ENCODE measurements at regions not wholly inside any gene's neighbourhood (a gene's known extent, or its start where the extent isn't known, plus 50 kb on each side); places are given as distances from the start of the nearest gene placed in this dataset.

DNA sequence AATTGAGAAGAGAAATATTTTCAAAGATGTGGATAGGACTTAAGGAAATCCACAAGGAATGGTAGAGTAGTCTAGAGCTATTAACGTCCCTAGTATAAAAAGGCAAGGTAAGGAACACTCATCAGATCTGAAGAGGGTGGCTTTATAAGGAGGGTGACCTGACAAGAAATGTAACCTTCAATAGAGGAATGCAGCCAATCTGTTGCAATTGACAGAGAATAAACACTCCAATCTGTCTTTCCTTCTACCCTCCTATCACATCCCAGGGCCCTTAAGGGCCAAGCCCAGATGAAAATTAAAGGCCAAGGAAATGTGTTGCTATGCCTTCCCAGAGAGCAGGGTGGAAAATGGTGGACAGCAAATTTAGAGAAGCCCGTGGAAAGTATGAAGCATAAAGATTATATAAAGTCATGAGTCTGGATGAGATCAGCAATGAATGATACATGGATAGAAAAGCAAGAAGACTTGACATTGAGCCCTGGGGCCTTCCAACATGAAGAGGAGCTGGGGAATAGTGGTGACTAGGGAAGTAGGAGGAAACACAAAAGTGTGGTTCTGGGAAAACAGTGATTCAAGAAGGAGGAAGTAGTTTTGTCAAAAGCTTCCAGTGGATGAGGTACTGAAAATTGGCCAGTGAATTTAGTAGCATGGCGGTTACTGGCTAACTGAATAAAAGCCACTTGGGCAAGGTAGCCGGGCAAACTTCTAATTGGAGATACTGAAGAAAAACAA is 270.6 kb upstream of the TANK start:
- Histone ChIP-seq H3K4me1 (ENCODE audit: insufficient read depth, low read length) (no peaks in the 10 kb centered on the region), H3K27me3 (ENCODE audit: insufficient read depth, low read length) (no peaks in the 10 kb centered on the region), H3K9me3 (ENCODE audit: low read depth, low read length) (no peaks in the 10 kb centered on the region), H3K4me3 (ENCODE audit: low read length) (no peak overlapping the region)

DNA sequence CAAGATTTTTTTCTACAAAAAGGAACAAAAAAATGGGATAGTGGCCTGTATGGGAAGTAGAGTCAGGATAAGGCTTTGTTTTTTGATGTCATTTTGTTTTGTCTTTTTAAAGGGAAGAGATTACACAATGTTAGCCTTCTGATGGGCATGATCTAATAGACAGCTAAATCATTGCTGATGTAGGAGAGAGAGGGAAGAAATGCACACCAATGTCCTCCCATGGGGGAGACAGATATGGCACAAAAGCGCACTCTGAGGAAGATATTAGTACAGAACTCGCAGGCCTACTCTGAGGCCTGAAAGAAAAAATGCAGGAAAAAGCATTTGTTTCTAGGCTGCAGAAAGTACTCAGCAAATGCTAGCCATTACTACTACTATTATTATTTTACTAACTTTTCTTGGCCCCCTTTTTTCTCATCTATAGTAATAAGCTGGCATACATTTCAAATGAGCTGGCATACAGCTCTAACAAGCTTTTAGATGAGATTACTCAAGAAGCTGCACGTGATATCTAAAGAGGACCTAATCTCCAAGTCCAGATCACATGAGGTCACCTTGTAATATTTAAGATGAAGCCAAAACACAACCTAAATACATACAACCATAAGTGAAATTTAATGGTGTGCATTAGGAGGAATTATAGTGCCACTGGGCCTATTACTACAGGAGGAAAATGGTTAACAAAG is 269.4 kb upstream of the TANK start:
- Histone ChIP-seq H3K4me3 (ENCODE audit: low read length) (no peak overlapping the region), H3K4me1 (ENCODE audit: insufficient read depth, low read length) (no peaks in the 10 kb centered on the region), H3K9me3 (ENCODE audit: low read depth, low read length) (no peaks in the 10 kb centered on the region), H3K27me3 (ENCODE audit: insufficient read depth, low read length) (no peaks in the 10 kb centered on the region)

DNA sequence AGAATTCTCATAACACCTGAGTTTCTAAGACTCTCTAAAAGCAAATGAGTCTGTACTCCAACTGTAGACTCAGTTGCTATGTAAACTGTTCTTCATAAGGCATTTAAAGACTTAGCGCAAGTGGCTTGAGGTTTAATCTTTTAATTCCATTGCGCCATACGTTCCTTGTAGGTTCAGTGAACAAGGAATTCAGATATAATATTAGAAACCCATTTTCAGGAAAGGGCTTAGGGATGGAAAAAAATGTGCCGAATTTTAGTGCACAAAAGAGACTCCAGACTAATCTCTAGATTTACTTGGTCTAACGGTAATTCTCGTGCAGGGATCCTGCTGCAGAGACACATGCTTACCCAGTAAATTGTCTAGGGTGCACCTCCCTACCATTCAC is 268.9 kb upstream of the TANK start:
- no peaks in the 10 kb centered on the region for H3K9me3 ChIP-seq (ENCODE audit: low read depth, low read length)
- H3K4me3 ChIP-seq (ENCODE audit: low read length): no peak overlapping the region
- H3K4me1 ChIP-seq (ENCODE audit: insufficient read depth, low read length): no peaks in the 10 kb centered on the region
- no peaks in the 10 kb centered on the region for H3K27me3 ChIP-seq (ENCODE audit: insufficient read depth, low read length)

DNA sequence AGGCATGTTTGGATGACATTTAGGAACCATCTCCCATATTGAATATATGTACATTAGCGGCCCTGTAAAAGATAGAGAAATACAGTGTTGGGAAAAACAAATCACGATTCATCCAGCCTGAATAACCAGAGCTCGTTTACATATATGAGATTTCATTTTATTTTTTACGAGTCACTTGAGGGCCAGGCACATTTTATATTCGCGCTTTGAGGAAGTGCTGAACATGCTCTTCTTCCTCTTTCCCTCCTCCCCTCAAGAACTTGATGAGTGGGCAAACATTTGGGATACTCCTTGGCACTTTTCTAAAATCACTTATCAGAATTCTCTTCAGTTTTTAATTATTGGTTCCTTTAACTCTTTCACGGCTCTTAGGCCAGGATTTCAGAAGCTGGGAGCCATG is 268.0 kb upstream of the TANK start:
- Histone ChIP-seq H3K4me3 (ENCODE audit: low read length) (no peak overlapping the region), H3K9me3 (ENCODE audit: low read depth, low read length) (no peaks in the 10 kb centered on the region), H3K27me3 (ENCODE audit: insufficient read depth, low read length) (no peaks in the 10 kb centered on the region), H3K4me1 (ENCODE audit: insufficient read depth, low read length) (no peaks in the 10 kb centered on the region)

DNA sequence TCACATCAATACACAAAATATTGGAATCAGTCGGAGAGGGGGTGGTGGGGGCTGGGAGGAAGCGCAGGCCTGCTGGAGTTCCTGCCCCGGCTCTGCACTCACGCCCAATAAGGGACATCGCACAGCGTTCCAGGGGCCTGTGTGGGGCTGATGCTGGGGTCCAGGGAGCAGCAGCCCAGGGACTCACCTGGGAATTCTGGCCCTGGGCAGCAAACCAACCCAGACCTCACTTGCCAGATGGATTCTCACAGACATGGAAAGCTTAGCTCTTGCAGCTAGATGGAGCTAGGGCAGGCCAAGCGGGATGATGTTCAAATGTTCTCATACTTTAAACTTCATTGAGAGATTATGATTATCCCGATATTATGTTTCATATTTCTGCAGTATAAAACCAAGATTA is 266.6 kb upstream of the TANK start:
- H3K4me3 ChIP-seq (ENCODE audit: low read length): no peak overlapping the region
- no peaks in the 10 kb centered on the region for H3K9me3 ChIP-seq (ENCODE audit: low read depth, low read length)
- H3K27me3 ChIP-seq (ENCODE audit: insufficient read depth, low read length): no peaks in the 10 kb centered on the region
- no peaks in the 10 kb centered on the region for H3K4me1 ChIP-seq (ENCODE audit: insufficient read depth, low read length)

DNA sequence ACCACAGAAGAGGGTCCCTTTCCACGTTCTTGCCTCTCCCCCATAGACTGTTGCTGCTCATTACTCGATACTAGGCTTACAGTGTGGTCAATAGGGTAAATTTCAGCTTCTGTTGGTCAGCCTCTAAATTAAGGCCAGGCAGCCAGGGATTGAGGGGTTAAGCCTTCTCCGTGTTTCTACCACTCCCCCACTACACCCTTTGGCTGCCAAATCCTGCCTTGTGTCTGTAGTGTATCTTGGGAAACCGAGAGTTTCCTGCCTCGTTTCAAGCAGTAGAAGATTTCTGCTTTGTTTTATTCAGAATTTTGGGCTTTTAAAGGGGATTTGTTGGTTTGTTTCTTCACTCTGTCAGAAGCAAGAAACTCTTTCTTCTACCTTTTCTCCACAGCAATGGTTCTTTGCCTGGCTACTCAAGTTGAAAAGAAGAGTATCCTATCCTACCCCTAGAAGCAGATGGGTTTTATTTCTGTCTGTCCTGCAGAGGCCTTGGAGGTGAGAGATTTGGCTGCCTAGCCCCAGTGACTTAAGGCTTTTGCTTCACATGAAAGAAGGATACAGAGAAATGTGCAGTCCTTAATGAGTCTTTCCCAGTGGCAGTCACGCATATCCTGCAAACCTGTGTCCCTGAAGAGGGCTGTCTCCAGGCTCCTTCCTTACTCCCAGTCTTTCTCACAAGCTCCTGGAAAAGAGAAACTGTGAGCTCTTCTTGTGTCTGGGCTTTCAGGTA is 261.5 kb upstream of the TANK start:
- H3K9me3 ChIP-seq (ENCODE audit: low read depth, low read length): no peaks in the 10 kb centered on the region
- no peaks in the 10 kb centered on the region for H3K4me1 ChIP-seq (ENCODE audit: insufficient read depth, low read length)
- peaks cover 3% of the 10 kb centered on the region for H3K27me3 ChIP-seq (ENCODE audit: insufficient read depth, low read length)
- H3K4me3 ChIP-seq (ENCODE audit: low read length): no peak overlapping the region

DNA sequence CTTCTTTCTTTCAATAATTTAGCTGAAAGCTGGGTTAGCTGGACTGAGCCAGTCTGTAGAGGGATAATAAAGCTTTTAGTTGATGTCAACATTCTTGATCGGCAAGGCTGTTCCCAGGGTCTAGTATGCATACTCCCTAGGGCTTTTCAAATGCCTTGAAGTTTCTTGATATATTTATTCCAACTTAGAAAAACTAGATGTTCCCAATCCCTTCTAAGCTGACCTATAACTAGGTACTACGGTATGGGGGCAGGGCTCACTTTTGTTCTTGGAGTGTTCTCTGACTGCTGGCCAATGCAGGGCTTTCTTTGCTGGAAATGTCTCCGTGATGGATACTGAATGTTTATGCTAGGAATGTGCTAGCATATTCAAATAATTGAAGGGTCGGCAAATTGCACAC is 258.6 kb upstream of the TANK start:
- Histone ChIP-seq H3K4me3 (ENCODE audit: low read length) (no peak overlapping the region), H3K27me3 (ENCODE audit: insufficient read depth, low read length) (peaks cover 3% of the 10 kb centered on the region)

DNA sequence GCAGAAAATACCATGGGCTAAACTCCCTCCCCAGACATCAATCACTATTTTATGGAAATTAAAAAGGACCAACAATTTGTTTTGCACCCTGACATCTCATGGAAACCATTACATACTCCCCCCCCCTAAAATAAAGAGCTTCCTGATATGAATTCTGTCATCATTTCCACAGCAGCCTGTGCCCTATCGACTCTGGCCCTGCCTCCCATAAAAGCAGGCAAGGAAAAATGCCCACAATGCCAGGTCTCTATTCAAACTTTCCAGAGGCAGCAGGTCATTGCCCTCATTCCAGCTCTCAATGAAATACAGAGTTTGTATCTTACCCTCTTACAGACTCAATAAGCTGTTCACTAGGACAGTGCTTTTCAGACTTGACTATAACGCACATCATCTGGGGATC is 254.4 kb upstream of the TANK start:
- Histone ChIP-seq H3K9me3 (ENCODE audit: low read depth, low read length) (no peaks in the 10 kb centered on the region), H3K27me3 (ENCODE audit: insufficient read depth, low read length) (no peaks in the 10 kb centered on the region), H3K4me1 (ENCODE audit: insufficient read depth, low read length) (no peaks in the 10 kb centered on the region), H3K4me3 (ENCODE audit: low read length) (no peak overlapping the region)

More for the DNA sequence above, 258.6 kb upstream of the TANK start:
- no peaks in the 10 kb centered on the region for H3K4me1 ChIP-seq (ENCODE audit: insufficient read depth, low read length)
- no peaks in the 10 kb centered on the region for H3K9me3 ChIP-seq (ENCODE audit: low read depth, low read length)

DNA sequence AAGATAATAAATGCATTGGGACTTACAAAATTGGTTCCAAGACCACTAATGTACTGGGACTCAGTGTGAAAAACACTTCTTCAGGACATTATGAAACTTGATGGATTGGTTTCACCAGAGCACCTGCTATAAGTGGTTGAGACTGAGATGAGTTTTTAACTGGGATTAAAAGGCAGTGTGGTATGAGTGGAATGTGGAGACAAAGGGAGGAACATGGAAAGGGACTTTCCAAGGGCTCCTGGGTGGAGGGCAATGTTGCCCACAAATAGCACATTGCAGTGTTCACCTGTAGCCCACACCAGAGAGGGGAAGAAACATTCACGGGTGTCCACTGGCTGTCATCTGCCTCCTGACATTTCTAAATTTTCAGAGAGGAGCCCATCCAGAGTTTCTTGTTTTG is 253.3 kb upstream of the TANK start:
- H3K4me1 ChIP-seq (ENCODE audit: insufficient read depth, low read length): no peaks in the 10 kb centered on the region
- H3K4me3 ChIP-seq (ENCODE audit: low read length): no peak overlapping the region
- H3K27me3 ChIP-seq (ENCODE audit: insufficient read depth, low read length): no peaks in the 10 kb centered on the region
- H3K9me3 ChIP-seq (ENCODE audit: low read depth, low read length): no peaks in the 10 kb centered on the region

DNA sequence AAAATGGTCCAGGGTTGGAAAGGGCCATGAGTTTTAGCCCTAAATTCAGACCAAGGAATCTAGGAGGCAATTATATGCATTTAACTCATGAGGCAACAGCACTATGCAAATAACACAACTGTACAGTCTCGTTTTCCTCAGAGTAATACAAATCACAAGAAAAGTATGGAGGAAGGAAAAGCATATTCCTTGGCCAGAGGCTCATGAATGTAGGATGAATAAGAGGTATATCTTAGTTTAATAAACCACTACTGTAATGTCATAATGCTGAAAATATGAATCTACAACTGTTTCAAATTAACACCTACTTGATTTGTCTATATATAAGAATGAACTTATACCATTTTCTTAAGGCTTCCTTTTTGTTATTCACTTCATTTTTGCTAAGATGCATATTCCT is 252.5 kb upstream of the TANK start:
- H3K4me3 ChIP-seq (ENCODE audit: low read length): no peak overlapping the region
- H3K4me1 ChIP-seq (ENCODE audit: insufficient read depth, low read length): no peaks in the 10 kb centered on the region
- no peaks in the 10 kb centered on the region for H3K9me3 ChIP-seq (ENCODE audit: low read depth, low read length)

DNA sequence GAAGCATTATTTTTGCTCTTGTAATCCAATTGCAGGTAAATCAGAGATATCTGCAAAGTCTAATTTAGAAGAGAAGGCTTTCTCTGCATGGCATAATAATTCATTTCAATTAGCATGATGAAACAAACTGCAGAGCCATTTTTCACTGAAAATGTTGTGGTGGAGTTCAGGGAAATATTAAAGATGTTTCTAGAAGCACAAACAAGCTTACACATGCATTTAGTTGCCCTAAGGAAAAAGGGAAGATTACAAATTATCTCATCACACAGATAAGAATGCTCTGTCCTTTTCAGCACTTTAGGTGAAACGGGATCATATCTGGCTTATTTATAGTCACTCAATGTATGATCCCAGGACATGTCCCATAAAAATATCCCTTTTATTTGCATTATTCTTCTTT is 252.1 kb upstream of the TANK start:
- Histone ChIP-seq H3K27me3 (ENCODE audit: insufficient read depth, low read length) (no peaks in the 10 kb centered on the region), H3K9me3 (ENCODE audit: low read depth, low read length) (no peaks in the 10 kb centered on the region), H3K4me3 (ENCODE audit: low read length) (no peak overlapping the region), H3K4me1 (ENCODE audit: insufficient read depth, low read length) (no peaks in the 10 kb centered on the region)

More for the DNA sequence above, 252.5 kb upstream of the TANK start:
- no peaks in the 10 kb centered on the region for H3K27me3 ChIP-seq (ENCODE audit: insufficient read depth, low read length)

DNA sequence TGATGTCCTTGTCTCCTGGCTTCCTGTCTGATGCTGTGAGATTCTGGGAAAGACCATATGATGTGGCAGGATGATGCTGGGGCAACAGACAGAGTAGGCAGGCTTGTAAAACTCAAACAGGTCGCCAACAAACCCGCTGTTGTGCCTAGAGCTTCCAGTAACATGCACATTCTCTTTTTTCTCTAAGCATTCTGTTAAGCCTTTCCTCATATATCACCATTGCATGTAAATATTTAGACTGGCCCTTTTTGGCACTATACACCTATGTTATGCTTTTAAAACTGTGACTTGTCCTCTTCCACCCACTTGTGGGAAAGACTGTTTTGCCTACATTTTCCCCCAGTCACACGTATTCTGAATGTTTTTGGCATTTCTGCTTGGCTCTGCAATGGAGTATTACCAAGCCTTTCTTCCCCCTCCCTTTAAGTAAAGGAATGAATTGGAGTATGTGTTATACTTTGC is 250.4 kb upstream of the TANK start:
- Histone ChIP-seq H3K4me3 (ENCODE audit: low read length) (no peak overlapping the region), H3K27me3 (ENCODE audit: insufficient read depth, low read length) (no peaks in the 10 kb centered on the region), H3K9me3 (ENCODE audit: low read depth, low read length) (no peaks in the 10 kb centered on the region), H3K4me1 (ENCODE audit: insufficient read depth, low read length) (no peaks in the 10 kb centered on the region)

DNA sequence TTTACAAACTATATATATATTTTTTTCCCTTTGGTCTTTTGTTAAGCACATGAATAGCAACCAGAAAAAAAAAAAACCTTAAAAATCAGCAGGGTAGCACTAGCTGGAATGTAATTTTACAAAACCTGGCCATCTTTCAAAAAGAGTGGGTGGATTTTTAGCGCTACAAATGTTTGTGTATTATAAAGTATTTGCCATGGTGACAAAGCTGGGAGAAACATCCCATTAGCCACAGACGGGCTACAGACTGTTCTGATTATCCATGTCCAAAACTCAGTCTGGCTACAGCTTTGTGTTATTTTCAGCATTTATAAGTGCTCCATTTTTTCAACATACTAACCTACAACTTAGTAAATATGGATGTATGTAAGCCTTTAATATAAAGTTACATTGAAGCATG is 249.5 kb upstream of the TANK start:
- Histone ChIP-seq H3K9me3 (ENCODE audit: low read depth, low read length) (no peaks in the 10 kb centered on the region), H3K4me3 (ENCODE audit: low read length) (no peak overlapping the region), H3K27me3 (ENCODE audit: insufficient read depth, low read length) (no peaks in the 10 kb centered on the region), H3K4me1 (ENCODE audit: insufficient read depth, low read length) (no peaks in the 10 kb centered on the region)

DNA sequence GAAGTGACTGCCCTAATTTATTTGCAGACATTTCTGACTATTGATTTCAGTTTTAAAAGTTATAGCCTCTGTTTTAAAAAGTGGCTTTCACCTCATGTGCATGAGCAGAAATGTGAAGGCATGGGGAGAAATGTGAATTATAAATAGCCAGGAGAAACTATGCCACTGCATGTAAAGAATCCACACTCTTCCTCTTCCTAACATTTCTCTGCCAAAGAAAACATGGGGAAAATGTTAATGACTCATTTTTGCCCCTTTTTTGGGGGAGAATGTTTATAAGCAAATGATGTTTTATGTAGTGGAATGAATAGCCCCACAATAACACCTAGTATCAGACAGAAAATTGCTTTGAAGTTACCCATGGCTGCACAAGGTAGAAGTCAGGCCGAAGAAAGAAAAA is 249.0 kb upstream of the TANK start:
- H3K27me3 ChIP-seq (ENCODE audit: insufficient read depth, low read length): no peaks in the 10 kb centered on the region
- H3K4me1 ChIP-seq (ENCODE audit: insufficient read depth, low read length): no peaks in the 10 kb centered on the region
- no peak overlapping the region for H3K4me3 ChIP-seq (ENCODE audit: low read length)
- H3K9me3 ChIP-seq (ENCODE audit: low read depth, low read length): no peaks in the 10 kb centered on the region

DNA sequence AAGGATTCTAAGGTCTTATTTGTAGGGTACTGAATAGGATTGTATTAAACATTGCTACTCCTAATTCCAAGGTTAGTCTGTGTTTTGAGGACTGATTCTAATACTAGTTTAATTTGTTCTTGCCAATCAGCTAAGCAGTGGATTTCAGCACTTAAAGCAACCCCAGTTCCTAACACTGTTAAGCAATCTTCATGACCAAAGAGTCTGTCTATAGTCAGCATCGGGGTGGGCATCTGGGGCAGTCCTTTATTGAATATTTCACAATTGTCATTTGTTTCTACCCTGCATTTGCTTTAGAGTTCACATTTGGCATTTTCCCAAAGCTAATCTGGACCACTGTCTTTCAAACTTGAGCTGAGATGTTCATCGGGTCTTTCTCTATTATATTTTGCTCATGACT is 248.0 kb upstream of the TANK start:
- Histone ChIP-seq H3K4me3 (ENCODE audit: low read length) (no peak overlapping the region), H3K27me3 (ENCODE audit: insufficient read depth, low read length) (no peaks in the 10 kb centered on the region), H3K9me3 (ENCODE audit: low read depth, low read length) (no peaks in the 10 kb centered on the region), H3K4me1 (ENCODE audit: insufficient read depth, low read length) (no peaks in the 10 kb centered on the region)

All from mononuclear cell (primary cell).